ENCODE measurements at regions not wholly inside any gene's neighbourhood (a gene's known extent, or its start where the extent isn't known, plus 50 kb on each side); places are given as distances from the start of the nearest gene placed in this dataset.

GRCh38 chr1:201667479-201667878 is 128.6 kb downstream of the NAV1 start:
- Histone ChIP-seq H3K27ac (no peak overlapping the region), H3K4me1 (peaks cover 0 to 10% of the 10 kb centered on the region in 2 donors), H3K36me3 (no peaks in the 10 kb centered on the region), H3K4me3 (no peak overlapping the region), H3K9me3 (no peaks in the 10 kb centered on the region), H3K27me3 (no peaks in the 10 kb centered on the region)
- ATAC-seq, result no peak
- intact Hi-C loops (cut with DNase I; ENCODE audit: low total_unique reads), result no loop called here
- DNase-seq, result no peak
- in situ Hi-C loops (cut with MboI; ENCODE audit: low sequenced_read_pairs in 4 of 4), result no loop called here
- TF ChIP-seq POLR2A (IDR thresholded peaks at IDR 0.05) (no peak), CTCF (IDR thresholded peaks at IDR 0.05 in 4 of 5, conservative IDR thresholded peaks at IDR 0.05 in 1 of 5) (no peak)

- H3K36me3 ChIP-seq, result no peaks in the 10 kb centered on the region
- H3K4me1 ChIP-seq, result peaks cover 0 to 10% of the 10 kb centered on the region in 2 donors
- DNase-seq (no peak), ATAC-seq (no peak)
- in situ Hi-C loops (cut with MboI; ENCODE audit: low sequenced_read_pairs in 4 of 4) (no loop called here), intact Hi-C loops (cut with DNase I; ENCODE audit: low total_unique reads) (no loop called here)
- no peak overlapping the region for H3K27ac ChIP-seq
- H3K9me3 ChIP-seq, result no peaks in the 10 kb centered on the region
- no peak overlapping the region for H3K4me3 ChIP-seq
- no peak for TF ChIP-seq POLR2A (IDR thresholded peaks at IDR 0.05)
- no peaks in the 10 kb centered on the region for H3K27me3 ChIP-seq
Observed at GRCh38 chr1:201670517-201670916, 131.6 kb downstream of the NAV1 start.

- no peak for DNase-seq
- peaks cover 0 to under 1% (median 0%) of the 10 kb centered on the region in 3 donors for H3K27me3 ChIP-seq
- intact Hi-C loops (cut with DNase I; ENCODE audit: low total_unique reads), result no loop called here
- no peaks in the 10 kb centered on the region for H3K9me3 ChIP-seq
- peaks cover 11 to 16% of the 10 kb centered on the region in 2 donors for H3K4me1 ChIP-seq
- H3K27ac ChIP-seq, result no peak overlapping the region
- in situ Hi-C loops (cut with MboI; ENCODE audit: low sequenced_read_pairs in 4 of 4), result no loop called here
- H3K36me3 ChIP-seq, result no peaks in the 10 kb centered on the region
- no peak for ATAC-seq
- no peak for TF ChIP-seq POLR2A (IDR thresholded peaks at IDR 0.05)
- no peak for TF ChIP-seq CTCF (IDR thresholded peaks at IDR 0.05 in 4 of 5, conservative IDR thresholded peaks at IDR 0.05 in 1 of 5)
- H3K4me3 ChIP-seq, result no peak overlapping the region
Observed at GRCh38 chr1:201672685-201673084, 133.8 kb downstream of the NAV1 start.

GRCh38 chr1:201673093-201673492 is 134.2 kb downstream of the NAV1 start:
- DNase-seq, result no peak

GRCh38 chr1:201673915-201674314 is 135.0 kb downstream of the NAV1 start:
- intact Hi-C loops (cut with DNase I; ENCODE audit: low total_unique reads), result no loop called here
- Histone ChIP-seq H3K4me3 (no peak overlapping the region), H3K9me3 (no peaks in the 10 kb centered on the region), H3K4me1 (peaks cover 11 to 16% of the 10 kb centered on the region in 2 donors), H3K27ac (no peak overlapping the region), H3K27me3 (peaks cover 0 to 6% (median 5%) of the 10 kb centered on the region in 3 donors), H3K36me3 (no peaks in the 10 kb centered on the region)
- DNase-seq (no peak), ATAC-seq (no peak)
- in situ Hi-C loops (cut with MboI; ENCODE audit: low sequenced_read_pairs in 4 of 4), result no loop called here
- no peak for TF ChIP-seq CTCF (IDR thresholded peaks at IDR 0.05 in 4 of 5, conservative IDR thresholded peaks at IDR 0.05 in 1 of 5)
- no peak for TF ChIP-seq POLR2A (IDR thresholded peaks at IDR 0.05)

More at GRCh38 chr1:201673093-201673492, 134.2 kb downstream of the NAV1 start:
- H3K9me3 ChIP-seq, result no peaks in the 10 kb centered on the region
- H3K27ac ChIP-seq, result no peak overlapping the region
- peaks cover 11 to 16% of the 10 kb centered on the region in 2 donors for H3K4me1 ChIP-seq
- peaks cover 0 to 5% (median 0%) of the 10 kb centered on the region in 3 donors for H3K27me3 ChIP-seq
- H3K4me3 ChIP-seq, result no peak overlapping the region
- intact Hi-C loops (cut with DNase I; ENCODE audit: low total_unique reads), result no loop called here
- in situ Hi-C loops (cut with MboI; ENCODE audit: low sequenced_read_pairs in 4 of 4), result no loop called here
- no peak for TF ChIP-seq POLR2A (IDR thresholded peaks at IDR 0.05)
- no peak for TF ChIP-seq CTCF (IDR thresholded peaks at IDR 0.05 in 4 of 5, conservative IDR thresholded peaks at IDR 0.05 in 1 of 5)
- H3K36me3 ChIP-seq, result no peaks in the 10 kb centered on the region
- ATAC-seq, result no peak
